ENCODE measurements at regions not wholly inside any gene's neighbourhood (a gene's known extent, or its start where the extent isn't known, plus 50 kb on each side); places are given as distances from the start of the nearest gene placed in this dataset.

GRCh38 chr1:56418151-56418631 lies 161.2 kb downstream of the PLPP3 start:
- H3K36me3 Mint-ChIP-seq (ENCODE audit: insufficient read depth in 1 of 3, low read depth in 3 of 3) = no peaks in the 10 kb centered on the region
- Histone ChIP-seq H3K14ac (ENCODE audit: insufficient read depth, low read length) (no peak overlapping the region), H3K79me2 (ENCODE audit: insufficient read depth, low read length) (no peaks in the 10 kb centered on the region), H4K8ac (replicated peaks; ENCODE audit: insufficient read length, low read depth, low read length) (no peak overlapping the region), H3K4me1 (ENCODE audit: insufficient read depth, low read length) (no peaks in the 10 kb centered on the region), H3T11ph (ENCODE audit: low read length) (no peak overlapping the region), H4K20me1 (ENCODE audit: control insufficient read depth, insufficient read depth, insufficient read length) (no peaks in the 10 kb centered on the region), H3K27ac (ENCODE audit: insufficient read length, low read depth, low read length) (no peak overlapping the region), H3K23me2 (ENCODE audit: insufficient read length, low read depth, low read length, poor library complexity, severe bottlenecking) (no peaks in the 10 kb centered on the region), H3K9me3 (ENCODE audit: control insufficient read depth, low read depth, low read length) (no peaks in the 10 kb centered on the region), H3K56ac (ENCODE audit: insufficient read length, low read depth, low read length) (no peak overlapping the region), H2AFZ (ENCODE audit: low read length) (no peak overlapping the region), H3K79me1 (ENCODE audit: insufficient read depth, low read depth, low read length, poor library complexity, severe bottlenecking) (no peaks in the 10 kb centered on the region), H3K23ac (ENCODE audit: insufficient read length, low read depth, low read length) (no peak overlapping the region), H2BK120ac (ENCODE audit: low read depth, low read length, poor library complexity, severe bottlenecking) (no peak overlapping the region), H2BK5ac (ENCODE audit: insufficient read length, low read length) (no peak overlapping the region), H4K5ac (ENCODE audit: insufficient read length, low read depth, low read length) (no peak overlapping the region), H2AK5ac (ENCODE audit: insufficient read length, low read length) (no peak overlapping the region), H3K18ac (ENCODE audit: insufficient read length, low read depth, low read length) (no peak overlapping the region), H3K9ac (ENCODE audit: extremely low read depth, insufficient read length, low read length) (no peak overlapping the region), H2BK20ac (ENCODE audit: low read depth, low read length, poor library complexity, severe bottlenecking) (no peak overlapping the region), H3K4me2 (ENCODE audit: insufficient read depth, insufficient read length, low read length) (no peak overlapping the region), H2BK12ac (ENCODE audit: insufficient read length, low read depth, low read length) (no peak overlapping the region), H3K4ac (ENCODE audit: low read depth, low read length) (no peak overlapping the region), H2BK15ac (ENCODE audit: low read depth, low read length) (no peak overlapping the region), H3K27me3 (ENCODE audit: insufficient read depth, low read length) (no peaks in the 10 kb centered on the region), H4K91ac (ENCODE audit: insufficient read length, low read depth, low read length) (no peak overlapping the region)
- H3K4me3 Mint-ChIP-seq = no peak overlapping the region
- H3K9me3 Mint-ChIP-seq = no peaks in the 10 kb centered on the region
- no peak overlapping the region for H3K27ac Mint-ChIP-seq
- no peak for DNase-seq
- no peak for TF ChIP-seq CTCF (conservative IDR thresholded peaks at IDR 0.05)
- H3K27me3 Mint-ChIP-seq (ENCODE audit: low read depth) = peaks cover 3% of the 10 kb centered on the region; the same call in 1 of the 2 replicates
- WGBS (ENCODE audit: extremely low coverage, insufficient read length, low lambda C conversion rate) = no CpG with 5 or more reads among the region's 6 CpGs
- H3K4me1 Mint-ChIP-seq = peaks cover 24% of the 10 kb centered on the region in 2 experiments

Measured in H9 (cell line).